ENCODE measurements at regions not wholly inside any gene's neighbourhood (a gene's known extent, or its start where the extent isn't known, plus 50 kb on each side); places are given as distances from the start of the nearest gene placed in this dataset.

- Histone ChIP-seq H3K14ac (replicated peaks; ENCODE audit: low read depth, low read length) (no peak overlapping the region), H4K91ac (ENCODE audit: insufficient read depth, low read depth, low read length) (no peak overlapping the region), H3K36me3 (ENCODE audit: control insufficient read depth, insufficient read depth, low read length) (no peaks in the 10 kb centered on the region), H3K9me3 (ENCODE audit: control insufficient read depth, insufficient read depth, low read length) (no peaks in the 10 kb centered on the region), H2AK9ac (replicated peaks; ENCODE audit: low read depth, low read length, poor library complexity) (no peak overlapping the region), H3K4me1 (ENCODE audit: control insufficient read depth, insufficient read depth, low read length) (no peaks in the 10 kb centered on the region), H2BK5ac (ENCODE audit: low read depth, low read length, poor library complexity, severe bottlenecking) (no peak overlapping the region), H3K27ac (ENCODE audit: insufficient read depth, low read length) (no peak overlapping the region), H4K8ac (ENCODE audit: low read depth in 2 of 2, low read length in 2 of 2) (no peak overlapping the region), H3K79me1 (ENCODE audit: low read depth in 1 of 2, low read length in 2 of 2) (no peaks in the 10 kb centered on the region), H2AK5ac (ENCODE audit: low read depth, low read length) (no peak overlapping the region), H3K4me2 (ENCODE audit: low read depth, low read length) (no peak overlapping the region), H2BK15ac (ENCODE audit: low read depth, low read length) (no peak overlapping the region), H3K56ac (ENCODE audit: extremely low read depth, insufficient read depth, low read length) (no peak overlapping the region), H4K5ac (ENCODE audit: low read depth, low read length) (no peak overlapping the region), H3K9me1 (ENCODE audit: insufficient read depth, low read length) (no peaks in the 10 kb centered on the region), H2BK120ac (ENCODE audit: low read depth, low read length) (no peak overlapping the region), H3K18ac (ENCODE audit: low read depth, low read length) (no peak overlapping the region), H3K4me3 (ENCODE audit: insufficient read depth, low read depth, low read length) (no peak overlapping the region), H2AFZ (replicated peaks; ENCODE audit: low read length, poor library complexity) (no peak overlapping the region), H4K20me1 (ENCODE audit: insufficient read depth, low read length) (no peaks in the 10 kb centered on the region), H3K4ac (ENCODE audit: low read depth, low read length) (no peak overlapping the region), H3K27me3 (ENCODE audit: control insufficient read depth, insufficient read depth, low read length) (peaks cover 3% of the 10 kb centered on the region; the same call in 1 of the 2 replicates), H3K9ac (ENCODE audit: low read depth, low read length) (no peak overlapping the region), H3K23ac (ENCODE audit: low read depth, low read length) (no peak overlapping the region), H2BK20ac (ENCODE audit: low read depth, low read length) (no peak overlapping the region)
- TF ChIP-seq, protein P1, sequence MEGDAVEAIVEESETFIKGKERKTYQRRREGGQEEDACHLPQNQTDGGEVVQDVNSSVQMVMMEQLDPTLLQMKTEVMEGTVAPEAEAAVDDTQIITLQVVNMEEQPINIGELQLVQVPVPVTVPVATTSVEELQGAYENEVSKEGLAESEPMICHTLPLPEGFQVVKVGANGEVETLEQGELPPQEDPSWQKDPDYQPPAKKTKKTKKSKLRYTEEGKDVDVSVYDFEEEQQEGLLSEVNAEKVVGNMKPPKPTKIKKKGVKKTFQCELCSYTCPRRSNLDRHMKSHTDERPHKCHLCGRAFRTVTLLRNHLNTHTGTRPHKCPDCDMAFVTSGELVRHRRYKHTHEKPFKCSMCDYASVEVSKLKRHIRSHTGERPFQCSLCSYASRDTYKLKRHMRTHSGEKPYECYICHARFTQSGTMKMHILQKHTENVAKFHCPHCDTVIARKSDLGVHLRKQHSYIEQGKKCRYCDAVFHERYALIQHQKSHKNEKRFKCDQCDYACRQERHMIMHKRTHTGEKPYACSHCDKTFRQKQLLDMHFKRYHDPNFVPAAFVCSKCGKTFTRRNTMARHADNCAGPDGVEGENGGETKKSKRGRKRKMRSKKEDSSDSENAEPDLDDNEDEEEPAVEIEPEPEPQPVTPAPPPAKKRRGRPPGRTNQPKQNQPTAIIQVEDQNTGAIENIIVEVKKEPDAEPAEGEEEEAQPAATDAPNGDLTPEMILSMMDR (conservative IDR thresholded peaks at IDR 0.05; ENCODE audit: low read depth, low read length) = no peak
- TF ChIP-seq RAD21 (IDR thresholded peaks at IDR 0.05; ENCODE audit: low read length) (no peak), RFX5 (IDR thresholded peaks at IDR 0.05; ENCODE audit: low read depth, low read length) (no peak), BHLHE40 (IDR thresholded peaks at IDR 0.05; ENCODE audit: low read depth, low read length) (no peak), NFE2L2 (IDR thresholded peaks at IDR 0.05; ENCODE audit: low read depth, low read length) (no peak), USF2 (IDR thresholded peaks at IDR 0.05; ENCODE audit: low read depth, low read length) (no peak), SMC3 (IDR thresholded peaks at IDR 0.05; ENCODE audit: low read depth, low read length) (no peak), MAZ (IDR thresholded peaks at IDR 0.05; ENCODE audit: borderline replicate concordance, low read depth, low read length) (no peak), CHD1 (IDR thresholded peaks at IDR 0.05; ENCODE audit: low read depth, low read length) (no peak), CEBPB (IDR thresholded peaks at IDR 0.05; ENCODE audit: low read depth, low read length) (no peak), RCOR1 (IDR thresholded peaks at IDR 0.05; ENCODE audit: insufficient replicate concordance, low read length) (no peak), POLR2A (IDR thresholded peaks at IDR 0.05; ENCODE audit: low read depth, low read length) (no peak)
- ChIA-PET POLR2A (ENCODE audit: unreplicated experiment) (no interaction called here), CTCF (no interaction called here)
- in situ Hi-C loops (cut with MboI; ENCODE audit: low sequenced_read_pairs) (no loop called here), intact Hi-C loops (cut with micrococcal nuclease) (no loop called here), dilution Hi-C loops (cut with HindIII; ENCODE audit: low sequenced_read_pairs, unreplicated experiment) (no loop called here)
- no TSS peak for BruUV-seq (replicated peaks)
- ATAC-seq (ENCODE audit: low read depth) = no peak
- DNase-seq = no peak
- no CpG with 5 or more reads among the region's 5 CpGs for WGBS, 2 experiments (ENCODE audit: extremely low coverage in 2 of 2, insufficient read length in 1 of 2)
These were observed 438.6 kb downstream of the KLF5 start for GRCh38 chr13:73497430-73497829.
